Activated T-cell treated with anti-CD3 and anti-CD28 coated beads, Interleukin-2, amount 50 U/mL, for 24 hours (primary cell): ENCODE measurements at regions not wholly inside any gene's neighbourhood (a gene's known extent, or its start where the extent isn't known, plus 50 kb on each side); places are given as distances from the start of the nearest gene placed in this dataset.

ENCODE experiments used
- DNase-seq: peaks from one replicate; pipeline ENCODE4 v3.0.0-alpha.2; 2020
- H3K27ac Mint-ChIP-seq: 2 replicates; pipeline ENCODE4 v1.8.0; 2020; ENCODE audit warnings: mild to moderate bottlenecking, mixed read lengths
- H3K27me3 Mint-ChIP-seq: 2 replicates; pipeline ENCODE4 v1.8.0; 2020; ENCODE audit warnings: mixed read lengths
- H3K36me3 Mint-ChIP-seq: 2 replicates; pipeline ENCODE4 v1.8.0; 2020; ENCODE audit warnings: low read depth, mixed read lengths
- H3K4me1 Mint-ChIP-seq: 2 replicates; pipeline ENCODE4 v1.8.0; 2020; ENCODE audit warnings: low read depth, mixed read lengths
- H3K4me3 Mint-ChIP-seq: 2 replicates; pipeline ENCODE4 v1.8.0; 2020; ENCODE audit warnings: mild to moderate bottlenecking, moderate library complexity, mixed read lengths
- H3K9me3 Mint-ChIP-seq: 2 replicates; pipeline ENCODE4 v1.8.0; 2020; ENCODE audit warnings: mixed read lengths

GRCh38 chr1:229085291-229085690 lies 185.6 kb upstream of the RAB4A start:
- DNase-seq = no peak
- Mint-ChIP-seq H3K9me3 (peaks cover 25% of the 10 kb centered on the region), H3K4me3 (no peak overlapping the region), H3K4me1 (no peaks in the 10 kb centered on the region), H3K36me3 (peaks cover 5% of the 10 kb centered on the region), H3K27me3 (no peaks in the 10 kb centered on the region), H3K27ac (no peak overlapping the region)

GRCh38 chr1:229086091-229086490 lies 184.8 kb upstream of the RAB4A start:
- H3K4me3 Mint-ChIP-seq = no peak overlapping the region
- H3K9me3 Mint-ChIP-seq = peaks cover 25% of the 10 kb centered on the region
- DNase-seq = no peak
- no peaks in the 10 kb centered on the region for H3K27me3 Mint-ChIP-seq
- no peak overlapping the region for H3K27ac Mint-ChIP-seq
- H3K36me3 Mint-ChIP-seq = peaks cover 5% of the 10 kb centered on the region
- H3K4me1 Mint-ChIP-seq = no peaks in the 10 kb centered on the region

- H3K4me1 Mint-ChIP-seq = no peaks in the 10 kb centered on the region
- peaks cover 5% of the 10 kb centered on the region for H3K36me3 Mint-ChIP-seq
- no peak for DNase-seq
- H3K27me3 Mint-ChIP-seq = no peaks in the 10 kb centered on the region
- H3K4me3 Mint-ChIP-seq = no peak overlapping the region
- H3K27ac Mint-ChIP-seq = no peak overlapping the region
- peaks cover 20% of the 10 kb centered on the region for H3K9me3 Mint-ChIP-seq
These were observed 184.2 kb upstream of the RAB4A start for GRCh38 chr1:229086686-229087085.

GRCh38 chr1:229087339-229087738 lies 183.6 kb upstream of the RAB4A start:
- H3K4me1 Mint-ChIP-seq = no peaks in the 10 kb centered on the region
- H3K27me3 Mint-ChIP-seq = no peaks in the 10 kb centered on the region
- H3K9me3 Mint-ChIP-seq = peaks cover 14% of the 10 kb centered on the region
- peaks cover 5% of the 10 kb centered on the region for H3K36me3 Mint-ChIP-seq
- H3K27ac Mint-ChIP-seq = no peak overlapping the region
- no peak overlapping the region for H3K4me3 Mint-ChIP-seq
- no peak for DNase-seq

- no peaks in the 10 kb centered on the region for H3K27me3 Mint-ChIP-seq
- H3K4me1 Mint-ChIP-seq = peaks cover 6% of the 10 kb centered on the region
- H3K27ac Mint-ChIP-seq = no peak overlapping the region
- H3K36me3 Mint-ChIP-seq = peaks cover 4% of the 10 kb centered on the region
- DNase-seq = no peak
- H3K4me3 Mint-ChIP-seq = no peak overlapping the region
- peaks cover 8% of the 10 kb centered on the region for H3K9me3 Mint-ChIP-seq
These were observed 183.0 kb upstream of the RAB4A start for GRCh38 chr1:229087906-229088305.

- Mint-ChIP-seq H3K9me3 (peaks cover 3% of the 10 kb centered on the region), H3K4me3 (no peak overlapping the region), H3K36me3 (no peaks in the 10 kb centered on the region), H3K4me1 (peaks cover 7% of the 10 kb centered on the region), H3K27ac (no peak overlapping the region), H3K27me3 (no peaks in the 10 kb centered on the region)
- DNase-seq = no peak
These were observed 182.2 kb upstream of the RAB4A start for GRCh38 chr1:229088711-229089110.

- H3K27me3 Mint-ChIP-seq = no peaks in the 10 kb centered on the region
- no peak overlapping the region for H3K27ac Mint-ChIP-seq
- no peak for DNase-seq
- H3K9me3 Mint-ChIP-seq = no peaks in the 10 kb centered on the region
- no peak overlapping the region for H3K4me3 Mint-ChIP-seq
- no peaks in the 10 kb centered on the region for H3K36me3 Mint-ChIP-seq
- peaks cover 7% of the 10 kb centered on the region for H3K4me1 Mint-ChIP-seq
These were observed 181.2 kb upstream of the RAB4A start for GRCh38 chr1:229089586-229090208.

- H3K36me3 Mint-ChIP-seq = no peaks in the 10 kb centered on the region
- no peak overlapping the region for H3K27ac Mint-ChIP-seq
- H3K4me3 Mint-ChIP-seq = no peak overlapping the region
- peaks cover 7% of the 10 kb centered on the region for H3K4me1 Mint-ChIP-seq
- DNase-seq = no peak
- H3K27me3 Mint-ChIP-seq = no peaks in the 10 kb centered on the region
- peaks cover 2% of the 10 kb centered on the region for H3K9me3 Mint-ChIP-seq
These were observed 179.2 kb upstream of the RAB4A start for GRCh38 chr1:229091721-229092136.

GRCh38 chr1:229092377-229093237 lies 178.3 kb upstream of the RAB4A start:
- peaks cover 2% of the 10 kb centered on the region for H3K9me3 Mint-ChIP-seq
- H3K4me1 Mint-ChIP-seq = peaks cover 7% of the 10 kb centered on the region
- H3K36me3 Mint-ChIP-seq = no peaks in the 10 kb centered on the region
- no peak overlapping the region for H3K4me3 Mint-ChIP-seq
- H3K27me3 Mint-ChIP-seq = no peaks in the 10 kb centered on the region
- no peak overlapping the region for H3K27ac Mint-ChIP-seq
- no peak for DNase-seq

GRCh38 chr1:229093238-229093540 lies 177.7 kb upstream of the RAB4A start:
- H3K27ac Mint-ChIP-seq = no peak overlapping the region
- DNase-seq = no peak
- H3K4me3 Mint-ChIP-seq = no peak overlapping the region
- H3K36me3 Mint-ChIP-seq = no peaks in the 10 kb centered on the region
- no peaks in the 10 kb centered on the region for H3K27me3 Mint-ChIP-seq
- H3K9me3 Mint-ChIP-seq = peaks cover 2% of the 10 kb centered on the region
- peaks cover 7% of the 10 kb centered on the region for H3K4me1 Mint-ChIP-seq

GRCh38 chr1:229093609-229094336 lies 177.1 kb upstream of the RAB4A start:
- Mint-ChIP-seq H3K36me3 (no peaks in the 10 kb centered on the region), H3K27me3 (no peaks in the 10 kb centered on the region), H3K9me3 (peaks cover 2% of the 10 kb centered on the region), H3K4me3 (no peak overlapping the region), H3K4me1 (peaks cover 7% of the 10 kb centered on the region), H3K27ac (no peak overlapping the region)
- DNase-seq = no peak

- DNase-seq = no peak
- Mint-ChIP-seq H3K27ac (no peak overlapping the region), H3K9me3 (peaks cover 2% of the 10 kb centered on the region), H3K4me1 (peaks cover 7% of the 10 kb centered on the region), H3K36me3 (no peaks in the 10 kb centered on the region), H3K27me3 (no peaks in the 10 kb centered on the region), H3K4me3 (no peak overlapping the region)
These were observed 176.2 kb upstream of the RAB4A start for GRCh38 chr1:229094476-229095311.

- Mint-ChIP-seq H3K36me3 (no peaks in the 10 kb centered on the region), H3K27ac (no peak overlapping the region), H3K4me1 (peaks cover 7% of the 10 kb centered on the region), H3K27me3 (no peaks in the 10 kb centered on the region), H3K4me3 (no peak overlapping the region), H3K9me3 (peaks cover 2% of the 10 kb centered on the region)
- DNase-seq = no peak
These were observed 175.6 kb upstream of the RAB4A start for GRCh38 chr1:229095325-229095724.

GRCh38 chr1:229097356-229097755 lies 173.6 kb upstream of the RAB4A start:
- Mint-ChIP-seq H3K4me1 (peaks cover 7% of the 10 kb centered on the region), H3K27ac (no peak overlapping the region), H3K9me3 (peaks cover 2% of the 10 kb centered on the region), H3K27me3 (no peaks in the 10 kb centered on the region), H3K36me3 (no peaks in the 10 kb centered on the region), H3K4me3 (no peak overlapping the region)
- no peak for DNase-seq
